CD14-positive monocyte (primary cell): ENCODE measurements at regions not wholly inside any gene's neighbourhood (a gene's known extent, or its start where the extent isn't known, plus 50 kb on each side); places are given as distances from the start of the nearest gene placed in this dataset.

Experiments used
- DNase-seq, 3 donors: peaks; one replicate each; pipeline ENCODE4 v3.0.0-alpha.2; 2011 to 2022
- H2AFZ ChIP-seq: 2 replicates; pipeline ENCODE4 v1.6.0; 2012; ENCODE audit warnings: mild to moderate bottlenecking, low read depth, low read length, inconsistent platforms; ENCODE audit not compliant: insufficient read depth, poor library complexity, severe bottlenecking
- H3K27ac ChIP-seq, 2 donors: 1 replicate in 1 of 2; 2 replicates in 1 of 2; pipeline ENCODE4 v1.5.1; 2012 to 2013; ENCODE audit warnings: low read length in 2 of 2, control low read depth in 1 of 2, inconsistent platforms in 1 of 2, low read depth in 1 of 2, mild to moderate bottlenecking in 1 of 2
- H3K27me3 ChIP-seq, 2 donors: one replicate each; pipeline versions ENCODE4 v1.6.0 to v1.6.1; 2011 to 2013; ENCODE audit warnings: low read length in 2 of 2; ENCODE audit not compliant: control insufficient read depth in 2 of 2, insufficient read depth in 2 of 2
- H3K36me3 ChIP-seq, 2 donors: replicated peaks in 1 of 2; 1 replicate in 1 of 2; 2 replicates in 1 of 2; pipeline versions ENCODE4 v1.5.1 to v1.6.1; 2012 to 2013; ENCODE audit warnings: low read length in 2 of 2, control low read depth in 1 of 2, inconsistent platforms in 1 of 2, mild to moderate bottlenecking in 1 of 2; ENCODE audit not compliant: insufficient read depth in 2 of 2, control insufficient read depth in 1 of 2
- H3K4me1 ChIP-seq, 2 donors: 1 replicate in 1 of 2; 2 replicates in 1 of 2; pipeline versions ENCODE4 v1.5.1 to v1.6.1; 2012 to 2013; ENCODE audit warnings: low read length in 2 of 2, control low read depth in 1 of 2, inconsistent platforms in 1 of 2, mild to moderate bottlenecking in 1 of 2, moderate library complexity in 1 of 2; ENCODE audit not compliant: insufficient read depth in 2 of 2, control insufficient read depth in 1 of 2
- H3K4me2 ChIP-seq: replicated peaks from 2 replicates; pipeline ENCODE3; 2012; ENCODE audit warnings: low read length, moderate library complexity, mild to moderate bottlenecking; ENCODE audit not compliant: poor library complexity, severe bottlenecking; ENCODE audit errors: extremely low read depth
- H3K4me3 ChIP-seq, 3 experiments: fragments of 200-600 bp in 1 of 3; sonication (generic) in 1 of 3; replicated peaks in 1 of 3; 1 replicate in 2 of 3; 2 replicates in 1 of 3; pipeline ENCODE4 v1.5.1; 2011 to 2013; ENCODE audit warnings: low read length in 3 of 3, mild to moderate bottlenecking in 3 of 3, control low read depth in 2 of 3, low read depth in 2 of 3, inconsistent platforms in 1 of 3, moderate library complexity in 1 of 3
- H3K79me2 ChIP-seq: 2 replicates; pipeline ENCODE4 v1.6.0; 2012; ENCODE audit warnings: mild to moderate bottlenecking, control low read depth, inconsistent platforms, low read length, moderate library complexity; ENCODE audit not compliant: insufficient read depth
- H3K9ac ChIP-seq: 2 replicates; pipeline ENCODE4 v1.6.0; 2017; ENCODE audit warnings: low read length, mild to moderate bottlenecking; ENCODE audit not compliant: insufficient read depth, poor library complexity, severe bottlenecking
- H3K9me3 ChIP-seq, 2 donors: replicated peaks in 1 of 2; 1 replicate in 1 of 2; 2 replicates in 1 of 2; pipeline versions ENCODE4 v1.5.1 to v1.6.1; 2012 to 2013; ENCODE audit warnings: low read length in 2 of 2, control low read depth in 1 of 2; ENCODE audit not compliant: control insufficient read depth in 1 of 2, insufficient read depth in 1 of 2
- H4K20me1 ChIP-seq: 2 replicates; pipeline ENCODE4 v1.6.0; 2012; ENCODE audit warnings: mild to moderate bottlenecking, low read length, control low read depth, moderate library complexity; ENCODE audit not compliant: insufficient read depth
- H3K27ac Mint-ChIP-seq, 7 donors: one replicate each; pipeline ENCODE4 v1.8.0; 2020; ENCODE audit warnings: mild to moderate bottlenecking in 7 of 7, mixed read lengths in 7 of 7, moderate library complexity in 6 of 7, inconsistent platforms in 2 of 7
- H3K27me3 Mint-ChIP-seq, 3 donors: one replicate each; pipeline ENCODE4 v1.8.0; 2021 to 2022; ENCODE audit warnings: low read depth in 3 of 3, mild to moderate bottlenecking in 3 of 3, mixed read lengths in 3 of 3, moderate library complexity in 3 of 3, inconsistent platforms in 1 of 3
- H3K36me3 Mint-ChIP-seq, 2 donors: one replicate each; pipeline ENCODE4 v1.8.0; 2020; ENCODE audit warnings: mixed read lengths in 2 of 2, inconsistent platforms in 1 of 2, mild to moderate bottlenecking in 1 of 2
- H3K4me1 Mint-ChIP-seq: one replicate; pipeline ENCODE4 v1.8.0; 2020; ENCODE audit warnings: mild to moderate bottlenecking, mixed read lengths
- H3K4me3 Mint-ChIP-seq, 2 donors: one replicate each; pipeline ENCODE4 v1.8.0; 2020; ENCODE audit warnings: mild to moderate bottlenecking in 2 of 2, mixed read lengths in 2 of 2, moderate library complexity in 1 of 2
- H3K9me3 Mint-ChIP-seq, 7 donors: one replicate each; pipeline ENCODE4 v1.8.0; 2020 to 2022; ENCODE audit warnings: mixed read lengths in 7 of 7, mild to moderate bottlenecking in 6 of 7, moderate library complexity in 6 of 7, inconsistent platforms in 2 of 7
- WGBS: methylation state at CpG from one replicate; pipeline ENCODE4 v1.1.5; 2013; ENCODE audit warnings: missing lambda C conversion rate; ENCODE audit not compliant: insufficient coverage; 5-methylcytosine and 5-hydroxymethylcytosine counted together
- intact Hi-C, 2 donors: fragments of 100-400 bp; cut with micrococcal nuclease; formaldehyde crosslinking; loops; one replicate each; pipeline versions ENCODE4 v1.15.0 to v1.15.1; 2023
- TF ChIP-seq, protein P1 (sequence below): fragments of 200-600 bp; IDR thresholded peaks from one replicate; pipeline ENCODE4 v1.8.0; 2022; ENCODE audit warnings: antibody characterized with exemption, mild to moderate bottlenecking

DNA sequence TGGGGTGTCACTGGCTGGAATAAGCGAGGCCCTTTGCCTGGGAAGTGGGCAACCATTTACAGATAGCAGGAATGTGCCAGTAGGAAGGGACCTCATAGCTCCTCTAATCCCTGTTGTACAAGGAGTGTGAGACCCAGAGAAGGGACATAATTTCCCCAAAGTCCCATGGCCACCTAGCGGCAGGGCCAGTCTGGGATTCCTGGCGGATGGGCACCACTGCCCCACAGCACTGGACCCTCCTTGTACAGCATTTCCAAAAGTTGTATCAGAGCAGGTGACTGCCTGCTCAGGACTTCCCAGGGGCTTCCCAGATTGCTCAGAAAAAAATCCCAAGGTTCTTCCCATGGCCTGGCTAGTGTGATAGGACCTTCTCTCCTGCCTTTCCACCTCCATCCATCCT, 185.8 kb downstream of the GLI2 start:
- no peaks in the 10 kb centered on the region for H3K4me1 Mint-ChIP-seq
- no peaks in the 10 kb centered on the region for H3K36me3 Mint-ChIP-seq
- H3K9ac ChIP-seq: no peak overlapping the region
- H3K4me1 ChIP-seq: no peaks in the 10 kb centered on the region
- no peak overlapping the region for H3K27ac Mint-ChIP-seq
- no peak overlapping the region for H3K4me2 ChIP-seq
- H3K27me3 Mint-ChIP-seq: peaks cover 1 to 5% (median 2%) of the 10 kb centered on the region in 3 donors
- 100% methylated on average over 2 of the region's 3 CpGs for WGBS
- H3K9me3 ChIP-seq: no peaks in the 10 kb centered on the region
- no peaks in the 10 kb centered on the region for H3K9me3 Mint-ChIP-seq
- H3K27me3 ChIP-seq: no peaks in the 10 kb centered on the region
- TF ChIP-seq, protein P1, sequence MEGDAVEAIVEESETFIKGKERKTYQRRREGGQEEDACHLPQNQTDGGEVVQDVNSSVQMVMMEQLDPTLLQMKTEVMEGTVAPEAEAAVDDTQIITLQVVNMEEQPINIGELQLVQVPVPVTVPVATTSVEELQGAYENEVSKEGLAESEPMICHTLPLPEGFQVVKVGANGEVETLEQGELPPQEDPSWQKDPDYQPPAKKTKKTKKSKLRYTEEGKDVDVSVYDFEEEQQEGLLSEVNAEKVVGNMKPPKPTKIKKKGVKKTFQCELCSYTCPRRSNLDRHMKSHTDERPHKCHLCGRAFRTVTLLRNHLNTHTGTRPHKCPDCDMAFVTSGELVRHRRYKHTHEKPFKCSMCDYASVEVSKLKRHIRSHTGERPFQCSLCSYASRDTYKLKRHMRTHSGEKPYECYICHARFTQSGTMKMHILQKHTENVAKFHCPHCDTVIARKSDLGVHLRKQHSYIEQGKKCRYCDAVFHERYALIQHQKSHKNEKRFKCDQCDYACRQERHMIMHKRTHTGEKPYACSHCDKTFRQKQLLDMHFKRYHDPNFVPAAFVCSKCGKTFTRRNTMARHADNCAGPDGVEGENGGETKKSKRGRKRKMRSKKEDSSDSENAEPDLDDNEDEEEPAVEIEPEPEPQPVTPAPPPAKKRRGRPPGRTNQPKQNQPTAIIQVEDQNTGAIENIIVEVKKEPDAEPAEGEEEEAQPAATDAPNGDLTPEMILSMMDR: no peak
- no peak overlapping the region for H3K4me3 Mint-ChIP-seq
- H3K4me3 ChIP-seq: no peak overlapping the region
- H2AFZ ChIP-seq: no peak overlapping the region
- no peaks in the 10 kb centered on the region for H3K36me3 ChIP-seq
- H4K20me1 ChIP-seq: no peaks in the 10 kb centered on the region
- H3K79me2 ChIP-seq: no peaks in the 10 kb centered on the region
- intact Hi-C loops: no loop called here
- H3K27ac ChIP-seq: no peak overlapping the region
- DNase-seq: no peak

DNA sequence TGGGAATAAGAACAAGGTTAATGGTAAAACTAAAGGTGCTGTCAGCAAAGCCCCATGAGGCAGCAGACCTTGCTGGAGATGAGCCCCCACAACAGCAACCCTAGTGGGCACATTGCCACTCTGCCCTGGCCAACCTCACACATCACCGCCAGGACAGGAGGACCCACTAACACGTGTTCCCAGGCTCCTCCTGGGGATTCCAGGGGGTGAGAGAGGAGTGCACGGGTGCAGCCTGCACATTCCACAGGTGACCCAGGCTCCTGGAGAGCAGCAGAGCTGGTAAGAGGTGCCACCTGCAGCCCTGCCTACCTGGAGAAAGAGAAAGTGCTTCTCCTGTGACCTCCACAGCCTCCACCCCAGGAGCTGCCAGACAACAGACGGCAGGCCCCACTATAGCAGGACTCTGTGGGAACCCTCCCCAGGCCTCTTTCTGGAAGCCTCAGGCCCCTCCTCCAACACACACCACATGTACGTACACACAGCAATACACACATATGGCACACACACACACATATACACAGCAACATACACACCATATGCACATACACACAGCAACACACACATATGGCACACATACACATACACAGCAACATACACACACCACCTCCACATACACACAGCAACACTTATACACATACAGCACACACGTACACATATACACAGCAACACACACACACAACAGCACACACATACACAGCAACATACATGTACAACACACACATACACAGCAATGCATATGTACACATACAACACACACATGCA, 187.1 kb downstream of the GLI2 start:
- H3K9ac ChIP-seq: no peak overlapping the region
- no peaks in the 10 kb centered on the region for H3K27me3 ChIP-seq
- Mint-ChIP-seq H3K4me3 (no peak overlapping the region), H3K36me3 (no peaks in the 10 kb centered on the region), H3K27me3 (peaks cover 1 to 5% (median 3%) of the 10 kb centered on the region in 3 donors), H3K4me1 (no peaks in the 10 kb centered on the region), H3K27ac (no peak overlapping the region), H3K9me3 (no peaks in the 10 kb centered on the region)
- H3K79me2 ChIP-seq: no peaks in the 10 kb centered on the region
- 96% methylated on average over 3 of the region's 6 CpGs for WGBS
- TF ChIP-seq, protein P1: no peak
- intact Hi-C loops: no loop called here
- H3K4me3 ChIP-seq: no peak overlapping the region
- DNase-seq: no peak
- no peak overlapping the region for H3K27ac ChIP-seq
- H3K9me3 ChIP-seq: no peaks in the 10 kb centered on the region
- no peak overlapping the region for H3K4me2 ChIP-seq
- no peaks in the 10 kb centered on the region for H3K4me1 ChIP-seq
- H3K36me3 ChIP-seq: no peaks in the 10 kb centered on the region
- H4K20me1 ChIP-seq: no peaks in the 10 kb centered on the region
- no peak overlapping the region for H2AFZ ChIP-seq
